ENCODE measurements at regions not wholly inside any gene's neighbourhood (a gene's known extent, or its start where the extent isn't known, plus 50 kb on each side); places are given as distances from the start of the nearest gene placed in this dataset.

DNA sequence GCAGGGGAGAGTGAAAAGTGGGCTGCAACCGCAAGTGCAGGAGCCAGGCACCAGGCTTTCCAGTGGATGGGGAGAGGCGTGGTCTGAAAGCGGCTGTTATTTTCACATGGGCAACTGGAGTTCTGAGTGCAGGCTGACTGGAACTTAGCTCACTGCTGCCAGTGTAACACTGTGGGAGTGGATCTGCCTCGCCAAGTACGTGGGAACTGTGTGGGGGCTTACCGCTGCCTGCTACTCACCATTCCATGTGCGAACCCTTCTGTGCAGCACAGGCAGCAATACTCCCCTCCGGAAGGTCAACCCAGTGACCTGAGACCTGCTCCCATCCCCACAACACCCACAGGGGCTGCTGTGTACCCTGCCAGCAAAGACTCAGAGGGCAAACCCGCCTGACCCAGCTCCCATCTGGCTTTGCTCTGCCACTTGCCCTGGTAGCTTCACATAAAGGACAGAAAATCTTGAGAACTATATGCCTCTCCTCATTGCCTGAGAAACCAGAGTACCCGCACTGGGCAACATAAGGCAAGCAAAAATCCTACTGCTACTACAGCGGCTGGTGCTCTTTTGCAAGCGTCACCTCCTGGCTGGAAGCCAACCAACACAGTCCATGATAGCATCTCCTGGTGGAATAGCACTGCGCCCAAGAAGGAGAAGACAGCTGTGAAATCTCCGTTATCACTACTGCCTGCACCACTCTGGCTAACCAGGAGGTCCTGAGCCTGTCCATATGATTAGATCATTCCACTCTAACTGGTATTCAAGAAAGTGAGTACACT, 54.4 kb upstream of the SIRPG start:
- H3K27me3 ChIP-seq (ENCODE audit: control insufficient read depth, insufficient read depth, low read length) = no peaks in the 10 kb centered on the region
- no peak overlapping the region for H4K5ac ChIP-seq (ENCODE audit: low read depth, low read length)
- no peak overlapping the region for H3K23ac ChIP-seq (ENCODE audit: low read depth, low read length)
- no peak overlapping the region for H4K8ac ChIP-seq (ENCODE audit: low read depth in 2 of 2, low read length in 2 of 2)
- WGBS, 2 experiments (ENCODE audit: extremely low coverage in 2 of 2, insufficient read length in 1 of 2) = 44% methylated on average over 3 of the region's 14 CpGs; no CpG with 5 or more reads in 1 of the 2 experiments
- H3K9me1 ChIP-seq (ENCODE audit: insufficient read depth, low read length) = no peaks in the 10 kb centered on the region
- H3K9me3 ChIP-seq (ENCODE audit: control insufficient read depth, insufficient read depth, low read length) = no peaks in the 10 kb centered on the region
- no peak overlapping the region for H2AK9ac ChIP-seq (replicated peaks; ENCODE audit: low read depth, low read length, poor library complexity)
- H3K9ac ChIP-seq (ENCODE audit: low read depth, low read length) = no peak overlapping the region
- no peak overlapping the region for H3K4me3 ChIP-seq (ENCODE audit: insufficient read depth, low read depth, low read length)
- H3K56ac ChIP-seq (ENCODE audit: extremely low read depth, insufficient read depth, low read length) = no peak overlapping the region
- H2AK5ac ChIP-seq (ENCODE audit: low read depth, low read length) = no peak overlapping the region
- no peak overlapping the region for H2AFZ ChIP-seq (replicated peaks; ENCODE audit: low read length, poor library complexity)
- CTCF ChIA-PET = no interaction called here
- no peak overlapping the region for H2BK5ac ChIP-seq (ENCODE audit: low read depth, low read length, poor library complexity, severe bottlenecking)
- BruUV-seq (replicated peaks) = no TSS peak
- no peak overlapping the region for H2BK15ac ChIP-seq (ENCODE audit: low read depth, low read length)
- H3K4me2 ChIP-seq (ENCODE audit: low read depth, low read length) = no peak overlapping the region
- H3K79me1 ChIP-seq (ENCODE audit: low read depth in 1 of 2, low read length in 2 of 2) = no peaks in the 10 kb centered on the region
- ATAC-seq (ENCODE audit: low read depth) = no peak
- dilution Hi-C loops (cut with HindIII; ENCODE audit: low sequenced_read_pairs, unreplicated experiment) (no loop called here), intact Hi-C loops (cut with micrococcal nuclease) (no loop called here), in situ Hi-C loops (cut with MboI; ENCODE audit: low sequenced_read_pairs) (no loop called here)
- H2BK20ac ChIP-seq (ENCODE audit: low read depth, low read length) = no peak overlapping the region
- no peak for TF ChIP-seq RCOR1 (IDR thresholded peaks at IDR 0.05; ENCODE audit: insufficient replicate concordance, low read length)
- TF ChIP-seq, protein P1, sequence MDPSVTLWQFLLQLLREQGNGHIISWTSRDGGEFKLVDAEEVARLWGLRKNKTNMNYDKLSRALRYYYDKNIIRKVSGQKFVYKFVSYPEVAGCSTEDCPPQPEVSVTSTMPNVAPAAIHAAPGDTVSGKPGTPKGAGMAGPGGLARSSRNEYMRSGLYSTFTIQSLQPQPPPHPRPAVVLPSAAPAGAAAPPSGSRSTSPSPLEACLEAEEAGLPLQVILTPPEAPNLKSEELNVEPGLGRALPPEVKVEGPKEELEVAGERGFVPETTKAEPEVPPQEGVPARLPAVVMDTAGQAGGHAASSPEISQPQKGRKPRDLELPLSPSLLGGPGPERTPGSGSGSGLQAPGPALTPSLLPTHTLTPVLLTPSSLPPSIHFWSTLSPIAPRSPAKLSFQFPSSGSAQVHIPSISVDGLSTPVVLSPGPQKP (IDR thresholded peaks at IDR 0.05; ENCODE audit: borderline replicate concordance, low read depth, low read length) = no peak
- TF ChIP-seq CEBPB (IDR thresholded peaks at IDR 0.05; ENCODE audit: low read depth, low read length) = no peak
- no peak for TF ChIP-seq NFE2L2 (IDR thresholded peaks at IDR 0.05; ENCODE audit: low read depth, low read length)
- no peak overlapping the region for H3K27ac ChIP-seq (ENCODE audit: insufficient read depth, low read length)
- no peak overlapping the region for H3K18ac ChIP-seq (ENCODE audit: low read depth, low read length)
- H4K91ac ChIP-seq (ENCODE audit: insufficient read depth, low read depth, low read length) = no peak overlapping the region
- no peaks in the 10 kb centered on the region for H4K20me1 ChIP-seq (ENCODE audit: insufficient read depth, low read length)
- POLR2A ChIA-PET (ENCODE audit: unreplicated experiment) = no interaction called here
- DNase-seq = no peak
- H2BK120ac ChIP-seq (ENCODE audit: low read depth, low read length) = no peak overlapping the region
- no peaks in the 10 kb centered on the region for H3K4me1 ChIP-seq (ENCODE audit: control insufficient read depth, insufficient read depth, low read length)
- H3K4ac ChIP-seq (ENCODE audit: low read depth, low read length) = no peak overlapping the region
- H3K36me3 ChIP-seq (ENCODE audit: control insufficient read depth, insufficient read depth, low read length) = no peaks in the 10 kb centered on the region
- no peak overlapping the region for H3K14ac ChIP-seq (replicated peaks; ENCODE audit: low read depth, low read length)

Data from IMR-90 (cell line).